Thoracic aorta (tissue), 2 donors: ENCODE measurements at regions not wholly inside any gene's neighbourhood (a gene's known extent, or its start where the extent isn't known, plus 50 kb on each side); places are given as distances from the start of the nearest gene placed in this dataset.

Experiments
- ATAC-seq: fragments of 150-250 bp; one replicate; pipeline ENCODE4 v1.8.0; 2017; ENCODE audit warnings: low read depth; ENCODE audit not compliant: insufficient number of reproducible peaks, low FRiP score
- DNase-seq: peaks from one replicate; pipeline ENCODE4 v3.0.0-alpha.2; 2020; ENCODE audit warnings: low spot score
- H3K27ac ChIP-seq, 2 donors: fragments of 200-600 bp; sonication (generic); 1 replicate in 1 of 2; 2 replicates in 1 of 2; pipeline ENCODE4 v1.5.1; 2016; ENCODE audit warnings: mild to moderate bottlenecking in 2 of 2, moderate library complexity in 2 of 2
- H3K27me3 ChIP-seq: fragments of 200-600 bp; sonication (generic); replicated peaks from 2 replicates; pipeline ENCODE4 v1.6.0; 2016; ENCODE audit warnings: mild to moderate bottlenecking; ENCODE audit not compliant: insufficient read depth
- H3K36me3 ChIP-seq: fragments of 200-600 bp; sonication (generic); one replicate; pipeline ENCODE4 v1.5.1; 2016
- H3K4me1 ChIP-seq, 2 donors: fragments of 200-600 bp; sonication (generic); 1 replicate in 1 of 2; 2 replicates in 1 of 2; pipeline versions ENCODE4 v1.5.1 to v1.6.0; 2016; ENCODE audit warnings: low read depth in 2 of 2, mild to moderate bottlenecking in 1 of 2; ENCODE audit not compliant: control insufficient read depth in 1 of 2
- H3K4me3 ChIP-seq: fragments of 200-600 bp; sonication (generic); 2 replicates; pipeline ENCODE4 v1.5.1; 2016; ENCODE audit warnings: mild to moderate bottlenecking
- H3K9me3 ChIP-seq: fragments of 200-600 bp; sonication (generic); 2 replicates; pipeline ENCODE4 v1.5.1; 2016
- CTCF ChIP-seq: fragments of 200-600 bp; sonication (generic); IDR thresholded peaks from one replicate; pipeline ENCODE4 v1.5.1; 2019; ENCODE audit warnings: antibody characterized with exemption

- Histone ChIP-seq H3K4me1 (no peaks in the 10 kb centered on the region), H3K36me3 (no peaks in the 10 kb centered on the region), H3K27ac (no peak overlapping the region), H3K4me3 (no peak overlapping the region), H3K27me3 (no peaks in the 10 kb centered on the region), H3K9me3 (no peaks in the 10 kb centered on the region)
- ATAC-seq (no peak), DNase-seq (no peak)
- TF ChIP-seq CTCF: no peak
Measured at GRCh38 chr10:128440513-128441160, 314.4 kb upstream of the MKI67 start.

GRCh38 chr10:128443925-128444518 lies 317.8 kb upstream of the MKI67 start:
- H3K4me3 ChIP-seq: no peak overlapping the region
- no peak for ATAC-seq
- no peaks in the 10 kb centered on the region for H3K9me3 ChIP-seq
- no peaks in the 10 kb centered on the region for H3K27me3 ChIP-seq
- H3K4me1 ChIP-seq: no peaks in the 10 kb centered on the region
- TF ChIP-seq CTCF: no peak
- no peaks in the 10 kb centered on the region for H3K36me3 ChIP-seq
- no peak for DNase-seq
- no peak overlapping the region for H3K27ac ChIP-seq

- H3K27ac ChIP-seq: no peak overlapping the region
- H3K4me3 ChIP-seq: no peak overlapping the region
- H3K9me3 ChIP-seq: no peaks in the 10 kb centered on the region
- ATAC-seq: no peak
- no peaks in the 10 kb centered on the region for H3K36me3 ChIP-seq
- H3K4me1 ChIP-seq: no peaks in the 10 kb centered on the region
- no peak for TF ChIP-seq CTCF
- DNase-seq: no peak
- no peaks in the 10 kb centered on the region for H3K27me3 ChIP-seq
Measured at GRCh38 chr10:128448796-128449195, 322.6 kb upstream of the MKI67 start.

- no peak overlapping the region for H3K27ac ChIP-seq
- no peaks in the 10 kb centered on the region for H3K36me3 ChIP-seq
- TF ChIP-seq CTCF: no peak
- H3K27me3 ChIP-seq: no peaks in the 10 kb centered on the region
- H3K4me3 ChIP-seq: no peak overlapping the region
- no peaks in the 10 kb centered on the region for H3K9me3 ChIP-seq
- ATAC-seq: no peak
- H3K4me1 ChIP-seq: no peaks in the 10 kb centered on the region
- DNase-seq: no peak
Measured at GRCh38 chr10:128451879-128452278, 325.7 kb upstream of the MKI67 start.

GRCh38 chr10:128456271-128456670 lies 330.0 kb upstream of the MKI67 start:
- H3K4me1 ChIP-seq: no peaks in the 10 kb centered on the region
- no peak for ATAC-seq
- no peak overlapping the region for H3K27ac ChIP-seq
- H3K36me3 ChIP-seq: no peaks in the 10 kb centered on the region
- H3K27me3 ChIP-seq: no peaks in the 10 kb centered on the region
- no peaks in the 10 kb centered on the region for H3K9me3 ChIP-seq
- no peak for DNase-seq
- no peak for TF ChIP-seq CTCF
- no peak overlapping the region for H3K4me3 ChIP-seq
